GM19328 (cell line): ENCODE measurements at regions not wholly inside any gene's neighbourhood (a gene's known extent, or its start where the extent isn't known, plus 50 kb on each side); places are given as distances from the start of the nearest gene placed in this dataset.

ENCODE experiments used
- ATAC-seq: cut with Tn5 transposase; IDR thresholded peaks from one replicate; pipeline ENCODE4 v1.9.1; 2021; ENCODE audit warnings: mild to moderate bottlenecking, moderate library complexity; ENCODE audit not compliant: unreplicated experiment

- ATAC-seq, result no peak
Observed at GRCh38 chr2:236964291-236964690, 121.4 kb upstream of the COPS8 start.

GRCh38 chr2:236965021-236965840 is 120.5 kb upstream of the COPS8 start:
- no peak for ATAC-seq

- no peak for ATAC-seq
Observed at GRCh38 chr2:236965841-236966096, 119.9 kb upstream of the COPS8 start.

- ATAC-seq, result no peak
Observed at GRCh38 chr2:236967499-236967783, 118.2 kb upstream of the COPS8 start.

- no peak for ATAC-seq
Observed at GRCh38 chr2:236968101-236968879, 117.4 kb upstream of the COPS8 start.

GRCh38 chr2:236968880-236969534 is 116.7 kb upstream of the COPS8 start:
- ATAC-seq, result no peak

- no peak for ATAC-seq
Observed at GRCh38 chr2:236969767-236970655, 115.7 kb upstream of the COPS8 start.

- ATAC-seq, result no peak
Observed at GRCh38 chr2:236970656-236971010, 115.1 kb upstream of the COPS8 start.

- no peak for ATAC-seq
Observed at GRCh38 chr2:236971131-236971821, 114.4 kb upstream of the COPS8 start.

- ATAC-seq, result no peak
Observed at GRCh38 chr2:236971919-236972381, 113.7 kb upstream of the COPS8 start.

- no peak for ATAC-seq
Observed at GRCh38 chr2:236972491-236973342, 113.0 kb upstream of the COPS8 start.

- no peak for ATAC-seq
Observed at GRCh38 chr2:236973343-236973980, 112.2 kb upstream of the COPS8 start.

- ATAC-seq, result no peak
Observed at GRCh38 chr2:236974148-236974547, 111.5 kb upstream of the COPS8 start.

- ATAC-seq, result no peak
Observed at GRCh38 chr2:236974752-236975151, 110.9 kb upstream of the COPS8 start.

- ATAC-seq, result no peak
Observed at GRCh38 chr2:236975766-236976165, 109.9 kb upstream of the COPS8 start.

- no peak for ATAC-seq
Observed at GRCh38 chr2:236976266-236977062, 109.2 kb upstream of the COPS8 start.

- ATAC-seq, result no peak
Observed at GRCh38 chr2:236977063-236977851, 108.4 kb upstream of the COPS8 start.
